Neural cell (in vitro differentiated cells): ENCODE measurements at regions not wholly inside any gene's neighbourhood (a gene's known extent, or its start where the extent isn't known, plus 50 kb on each side); places are given as distances from the start of the nearest gene placed in this dataset.

Experiments used
- H2AFZ ChIP-seq: fragments of 200-600, 300-800 bp; sonication (generic), shearing (Covaris generic); 2 replicates; pipeline ENCODE4 v1.6.0; 2014; ENCODE audit warnings: low read depth, mild to moderate bottlenecking, antibody characterized with exemption, low read length, moderate library complexity
- H3F3A ChIP-seq: fragments of 200-600 bp; shearing (Covaris generic); 2 replicates; pipeline ENCODE4 v1.6.1; 2016; ENCODE audit warnings: mild to moderate bottlenecking, moderate library complexity, mixed read lengths, antibody characterized with exemption, low read length; ENCODE audit not compliant: insufficient read depth, poor library complexity, severe bottlenecking
- H3K27ac ChIP-seq: fragments of 200-600, 300-800 bp; sonication (generic), shearing (Covaris generic); 2 replicates; pipeline ENCODE4 v1.5.1; 2014; ENCODE audit warnings: mild to moderate bottlenecking, low read length, moderate library complexity
- H3K27me3 ChIP-seq: fragments of 300-800, 200-600 bp; sonication (generic), shearing (Covaris generic); 2 replicates; pipeline ENCODE4 v1.6.0; 2014; ENCODE audit warnings: mild to moderate bottlenecking, low read depth, low read length, moderate library complexity; ENCODE audit not compliant: insufficient read depth
- H3K36me3 ChIP-seq: fragments of 300-800, 200-600 bp; sonication (generic), shearing (Covaris generic); 2 replicates; pipeline ENCODE4 v1.5.1; 2014; ENCODE audit warnings: mild to moderate bottlenecking, antibody characterized with exemption, low read length, moderate library complexity; ENCODE audit not compliant: insufficient read depth
- H3K4me2 ChIP-seq: fragments of 300-800, 200-600 bp; sonication (generic), shearing (Covaris generic); 2 replicates; pipeline ENCODE4 v1.6.0; 2014; ENCODE audit warnings: mild to moderate bottlenecking, low read length
- H3K4me3 ChIP-seq: fragments of 300-800, 200-600 bp; sonication (generic), shearing (Covaris generic); 2 replicates; pipeline ENCODE4 v1.5.1; 2014; ENCODE audit warnings: mild to moderate bottlenecking, low read length, moderate library complexity
- H3K79me2 ChIP-seq: fragments of 200-600 bp; shearing (Covaris generic); replicated peaks from 2 replicates; pipeline ENCODE4 v1.6.0; 2014; ENCODE audit warnings: mild to moderate bottlenecking, low read length, moderate library complexity; ENCODE audit not compliant: insufficient read depth
- H3K9ac ChIP-seq: fragments of 300-800, 200-600 bp; sonication (generic), shearing (Covaris generic); 2 replicates; pipeline ENCODE4 v1.6.1; 2016; ENCODE audit warnings: mild to moderate bottlenecking, low read length, mixed read lengths
- H3K9me2 ChIP-seq: fragments of 200-600 bp; shearing (Covaris generic); 2 replicates; pipeline ENCODE4 v1.6.1; 2016; ENCODE audit warnings: mild to moderate bottlenecking, low read length, mixed read lengths; ENCODE audit not compliant: insufficient read depth
- H3K9me3 ChIP-seq: fragments of 200-600, 300-800 bp; sonication (generic), shearing (Covaris generic); 2 replicates; pipeline ENCODE4 v1.6.1; 2016; ENCODE audit warnings: mild to moderate bottlenecking, mixed run types, low read length, moderate library complexity, mixed read lengths
- H4K20me1 ChIP-seq: fragments of 200-600 bp; shearing (Covaris generic); 2 replicates; pipeline ENCODE4 v1.6.1; 2016; ENCODE audit warnings: mild to moderate bottlenecking, mixed run types; ENCODE audit not compliant: insufficient read depth
- CTCF ChIP-seq: fragments of 450-650 bp; IDR thresholded peaks from 2 replicates; pipeline ENCODE4 v1.5.1; 2014; ENCODE audit warnings: antibody characterized with exemption, mild to moderate bottlenecking, moderate library complexity; ENCODE audit not compliant: poor library complexity, severe bottlenecking
- EP300 ChIP-seq: fragments of 450-650 bp; conservative IDR thresholded peaks from 2 replicates; pipeline ENCODE4 v1.6.1; 2014; ENCODE audit warnings: antibody characterized with exemption, mild to moderate bottlenecking, moderate library complexity; ENCODE audit not compliant: poor library complexity, severe bottlenecking
- EZH2 ChIP-seq: fragments of 200-600, 300-800 bp; shearing (Covaris generic), sonication (generic); IDR thresholded peaks from 2 replicates; pipeline ENCODE4 v1.6.1; 2014; ENCODE audit warnings: antibody characterized with exemption, low read length, borderline replicate concordance, mild to moderate bottlenecking; ENCODE audit not compliant: insufficient read depth, poor library complexity, severe bottlenecking
- MXI1 ChIP-seq: fragments of 450-650 bp; conservative IDR thresholded peaks from 2 replicates; pipeline ENCODE4 v1.6.1; 2014; ENCODE audit warnings: antibody characterized with exemption, mild to moderate bottlenecking; ENCODE audit not compliant: poor library complexity, severe bottlenecking
- POLR2AphosphoS5 ChIP-seq: IDR thresholded peaks from 2 replicates; pipeline ENCODE4 v1.6.1; 2012
- RAD21 ChIP-seq: fragments of 450-650 bp; conservative IDR thresholded peaks from 2 replicates; pipeline ENCODE4 v1.6.1; 2014; ENCODE audit warnings: antibody characterized with exemption, mild to moderate bottlenecking, moderate library complexity
- REST ChIP-seq: IDR thresholded peaks from 2 replicates; pipeline ENCODE4 v1.6.1; 2012; ENCODE audit warnings: borderline replicate concordance
- SMC3 ChIP-seq: fragments of 450-650 bp; conservative IDR thresholded peaks from 2 replicates; pipeline ENCODE4 v1.6.1; 2014; ENCODE audit warnings: antibody characterized with exemption, mild to moderate bottlenecking, moderate library complexity; ENCODE audit not compliant: poor library complexity
- TAF1 ChIP-seq: IDR thresholded peaks from 2 replicates; pipeline ENCODE4 v1.6.1; 2012; ENCODE audit warnings: low read depth

- Histone ChIP-seq H3K9me2 (no peaks in the 10 kb centered on the region), H3K9me3 (no peaks in the 10 kb centered on the region), H4K20me1 (no peaks in the 10 kb centered on the region), H3F3A (no peaks in the 10 kb centered on the region), H3K27ac (no peak overlapping the region), H3K4me3 (no peak overlapping the region), H3K36me3 (no peaks in the 10 kb centered on the region), H3K79me2 (no peaks in the 10 kb centered on the region), H3K27me3 (no peaks in the 10 kb centered on the region), H3K9ac (no peak overlapping the region), H3K4me2 (no peak overlapping the region), H2AFZ (no peak overlapping the region)
- no peak for TF ChIP-seq POLR2AphosphoS5
- TF ChIP-seq TAF1, result no peak
- no peak for TF ChIP-seq MXI1
- TF ChIP-seq EP300, result no peak
- no peak for TF ChIP-seq REST
- TF ChIP-seq RAD21, result no peak
- TF ChIP-seq SMC3, result no peak
Measured at GRCh38 chr4:176538217-176538925, 218.6 kb downstream of the SPCS3 start.

- no peaks in the 10 kb centered on the region for H3F3A ChIP-seq
- no peaks in the 10 kb centered on the region for H3K27me3 ChIP-seq
- no peak overlapping the region for H3K27ac ChIP-seq
- no peaks in the 10 kb centered on the region for H3K36me3 ChIP-seq
- no peak overlapping the region for H3K4me2 ChIP-seq
- H3K9me3 ChIP-seq, result no peaks in the 10 kb centered on the region
- no peaks in the 10 kb centered on the region for H4K20me1 ChIP-seq
- H3K4me3 ChIP-seq, result no peak overlapping the region
- H3K9ac ChIP-seq, result no peak overlapping the region
- no peaks in the 10 kb centered on the region for H3K9me2 ChIP-seq
- no peaks in the 10 kb centered on the region for H3K79me2 ChIP-seq
- no peak overlapping the region for H2AFZ ChIP-seq
- no peak for TF ChIP-seq SMC3
- no peak for TF ChIP-seq REST
- TF ChIP-seq CTCF, result no peak
- TF ChIP-seq EZH2, result no peak
- no peak for TF ChIP-seq TAF1
- TF ChIP-seq RAD21, result no peak
- no peak for TF ChIP-seq POLR2AphosphoS5
Measured at GRCh38 chr4:176539091-176539784, 219.5 kb downstream of the SPCS3 start.
